ENCODE measurements at regions not wholly inside any gene's neighbourhood (a gene's known extent, or its start where the extent isn't known, plus 50 kb on each side); places are given as distances from the start of the nearest gene placed in this dataset.

DNA sequence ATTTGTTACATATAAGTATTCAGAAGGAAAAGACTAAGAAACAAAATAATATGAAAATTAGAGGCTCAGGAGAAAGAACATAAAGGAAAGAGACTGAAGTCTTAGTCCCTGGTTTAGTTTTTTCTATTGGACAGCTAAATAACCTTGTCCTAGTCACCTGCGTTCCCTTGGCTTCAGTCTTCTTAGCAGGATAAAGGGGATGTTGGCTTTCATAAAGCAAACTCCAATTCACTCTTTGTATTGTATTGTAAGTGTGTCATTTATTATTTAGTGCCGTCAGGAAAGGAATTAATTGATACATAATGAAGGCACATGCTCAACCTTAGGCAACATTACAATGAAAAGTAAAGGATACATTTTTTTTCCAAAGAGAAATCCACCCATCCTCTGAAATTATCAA, 190.3 kb upstream of the PPFIA2 start:
- Mint-ChIP-seq H3K36me3 (no peaks in the 10 kb centered on the region), H3K27ac (no peak overlapping the region), H3K4me3 (no peak overlapping the region), H3K27me3 (ENCODE audit: low read depth) (no peaks in the 10 kb centered on the region), H3K9me3 (no peaks in the 10 kb centered on the region), H3K4me1 (0 out of 2 replicates have a peak, but pooled peaks cover 3% of the 10 kb centered on the region)
- CTCF ChIA-PET, result no interaction called here
- ATAC-seq (no peak), DNase-seq (ENCODE audit: low spot score) (no peak)
- no peak for TF ChIP-seq CBFB (CRISPR knock-in tag; IDR thresholded peaks at IDR 0.05; ENCODE audit: low read depth)
- TF ChIP-seq RORB (CRISPR knock-in tag; IDR thresholded peaks at IDR 0.05), result no peak
- TF ChIP-seq ZBTB21 (CRISPR knock-in tag; IDR thresholded peaks at IDR 0.05; ENCODE audit: borderline replicate concordance), result no peak
- TF ChIP-seq, protein P1, sequence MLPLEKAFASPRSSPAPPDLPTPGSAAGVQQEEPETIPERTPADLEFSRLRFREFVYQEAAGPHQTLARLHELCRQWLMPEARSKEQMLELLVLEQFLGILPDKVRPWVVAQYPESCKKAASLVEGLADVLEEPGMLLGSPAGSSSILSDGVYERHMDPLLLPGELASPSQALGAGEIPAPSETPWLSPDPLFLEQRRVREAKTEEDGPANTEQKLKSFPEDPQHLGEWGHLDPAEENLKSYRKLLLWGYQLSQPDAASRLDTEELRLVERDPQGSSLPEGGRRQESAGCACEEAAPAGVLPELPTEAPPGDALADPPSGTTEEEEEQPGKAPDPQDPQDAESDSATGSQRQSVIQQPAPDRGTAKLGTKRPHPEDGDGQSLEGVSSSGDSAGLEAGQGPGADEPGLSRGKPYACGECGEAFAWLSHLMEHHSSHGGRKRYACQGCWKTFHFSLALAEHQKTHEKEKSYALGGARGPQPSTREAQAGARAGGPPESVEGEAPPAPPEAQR (CRISPR knock-in tag; IDR thresholded peaks at IDR 0.05), result no peak
- POLR2A ChIA-PET, result interaction anchor here (1.0 kb wide), 1 partner anchor 25 kb away, joined by 3 read pairs; no protein-coding TSS in a partner anchor

DNA sequence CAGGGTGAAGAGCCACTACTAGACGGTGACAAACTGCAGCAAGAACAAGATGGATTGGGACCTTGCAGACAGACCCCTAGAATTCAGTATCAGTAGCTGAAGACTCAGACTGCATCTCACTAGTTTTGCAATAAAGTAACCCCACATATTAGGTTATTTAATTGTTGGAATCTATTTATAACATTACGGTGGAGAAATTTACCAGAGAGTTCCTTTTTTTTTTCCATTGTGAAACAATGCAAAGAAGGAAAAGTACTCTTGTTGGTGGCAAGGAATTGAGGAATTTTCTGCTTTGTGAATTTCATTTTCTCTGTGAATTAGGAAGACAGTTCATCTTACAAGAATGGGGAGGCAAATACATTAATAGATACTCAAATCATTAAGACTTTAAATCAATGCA, 185.7 kb upstream of the PPFIA2 start:
- POLR2A ChIA-PET, result no interaction called here
- H3K9me3 Mint-ChIP-seq, result no peaks in the 10 kb centered on the region
- no peak for ATAC-seq
- CTCF ChIA-PET, result no interaction called here
- H3K27me3 Mint-ChIP-seq (ENCODE audit: low read depth), result no peaks in the 10 kb centered on the region
- H3K27ac Mint-ChIP-seq, result no peak overlapping the region
- no peak for TF ChIP-seq TEAD4 (CRISPR knock-in tag; IDR thresholded peaks at IDR 0.05)
- TF ChIP-seq, protein P2, sequence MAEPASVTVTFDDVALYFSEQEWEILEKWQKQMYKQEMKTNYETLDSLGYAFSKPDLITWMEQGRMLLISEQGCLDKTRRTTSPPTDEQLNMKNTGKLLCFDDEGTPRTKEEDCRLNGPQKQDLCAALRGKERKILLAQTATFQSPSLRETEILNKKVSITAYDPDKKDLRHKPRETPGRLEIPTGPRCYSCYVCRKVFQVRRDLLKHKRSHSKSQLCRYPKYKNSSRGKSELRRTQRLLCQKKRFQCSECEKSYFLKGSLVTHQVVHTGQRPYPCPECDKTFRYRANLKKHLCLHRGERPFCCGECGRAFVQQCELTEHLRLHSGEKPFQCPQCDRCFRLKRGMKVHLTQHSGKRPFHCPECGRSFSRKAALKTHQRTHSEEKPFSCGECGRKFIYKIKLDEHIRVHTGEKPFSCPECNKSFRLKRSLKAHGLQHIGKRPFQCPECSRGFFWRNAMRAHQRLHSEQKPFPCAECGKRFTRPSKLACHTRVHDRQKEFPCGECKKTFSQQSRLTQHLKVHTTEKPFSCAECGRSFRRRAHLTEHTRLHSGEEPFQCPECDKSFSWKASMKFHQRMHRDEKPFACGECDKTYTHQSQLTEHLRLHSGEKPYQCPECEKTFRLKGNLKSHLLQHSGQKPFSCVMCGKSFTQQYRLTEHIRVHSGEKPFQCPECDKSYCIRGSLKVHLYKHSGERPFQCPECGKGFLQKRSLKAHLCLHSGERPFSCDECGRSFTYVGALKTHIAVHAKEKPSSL (CRISPR knock-in tag; conservative IDR thresholded peaks at IDR 0.05), result no peak
- no peak for DNase-seq (ENCODE audit: low spot score)
- H3K36me3 Mint-ChIP-seq, result no peaks in the 10 kb centered on the region
- H3K4me1 Mint-ChIP-seq, result no peaks in the 10 kb centered on the region
- H3K4me3 Mint-ChIP-seq, result no peak overlapping the region

DNA sequence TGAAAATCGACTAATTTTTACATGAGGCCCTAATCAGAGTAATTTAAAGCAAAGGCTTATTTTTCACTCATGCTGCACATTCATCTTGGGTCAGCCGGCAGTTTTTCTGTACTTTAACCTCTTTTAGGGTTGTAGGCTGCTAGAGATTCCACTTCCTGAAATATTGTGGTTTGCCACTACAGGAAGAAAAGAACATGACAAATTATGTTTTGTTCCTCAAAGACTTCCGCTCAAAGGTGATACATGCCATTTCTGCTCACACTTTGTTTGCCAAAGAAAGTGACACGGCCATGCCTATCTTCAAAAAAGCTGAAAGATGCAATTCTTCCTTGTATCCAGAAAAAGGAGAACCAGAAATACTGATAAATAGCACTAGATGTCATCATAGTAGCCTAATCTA, 183.4 kb upstream of the PPFIA2 start:
- H3K4me1 Mint-ChIP-seq, result no peaks in the 10 kb centered on the region
- POLR2A ChIA-PET, result no interaction called here

More for the DNA sequence above, 183.4 kb upstream of the PPFIA2 start:
- H3K4me3 Mint-ChIP-seq, result no peak overlapping the region
- DNase-seq (ENCODE audit: low spot score), result no peak
- H3K27me3 Mint-ChIP-seq (ENCODE audit: low read depth), result no peaks in the 10 kb centered on the region
- ATAC-seq, result no peak
- H3K9me3 Mint-ChIP-seq, result peaks cover 5% of the 10 kb centered on the region; the same call in 1 of the 2 replicates
- no peak overlapping the region for H3K27ac Mint-ChIP-seq
- no peaks in the 10 kb centered on the region for H3K36me3 Mint-ChIP-seq
- TF ChIP-seq, protein P3, sequence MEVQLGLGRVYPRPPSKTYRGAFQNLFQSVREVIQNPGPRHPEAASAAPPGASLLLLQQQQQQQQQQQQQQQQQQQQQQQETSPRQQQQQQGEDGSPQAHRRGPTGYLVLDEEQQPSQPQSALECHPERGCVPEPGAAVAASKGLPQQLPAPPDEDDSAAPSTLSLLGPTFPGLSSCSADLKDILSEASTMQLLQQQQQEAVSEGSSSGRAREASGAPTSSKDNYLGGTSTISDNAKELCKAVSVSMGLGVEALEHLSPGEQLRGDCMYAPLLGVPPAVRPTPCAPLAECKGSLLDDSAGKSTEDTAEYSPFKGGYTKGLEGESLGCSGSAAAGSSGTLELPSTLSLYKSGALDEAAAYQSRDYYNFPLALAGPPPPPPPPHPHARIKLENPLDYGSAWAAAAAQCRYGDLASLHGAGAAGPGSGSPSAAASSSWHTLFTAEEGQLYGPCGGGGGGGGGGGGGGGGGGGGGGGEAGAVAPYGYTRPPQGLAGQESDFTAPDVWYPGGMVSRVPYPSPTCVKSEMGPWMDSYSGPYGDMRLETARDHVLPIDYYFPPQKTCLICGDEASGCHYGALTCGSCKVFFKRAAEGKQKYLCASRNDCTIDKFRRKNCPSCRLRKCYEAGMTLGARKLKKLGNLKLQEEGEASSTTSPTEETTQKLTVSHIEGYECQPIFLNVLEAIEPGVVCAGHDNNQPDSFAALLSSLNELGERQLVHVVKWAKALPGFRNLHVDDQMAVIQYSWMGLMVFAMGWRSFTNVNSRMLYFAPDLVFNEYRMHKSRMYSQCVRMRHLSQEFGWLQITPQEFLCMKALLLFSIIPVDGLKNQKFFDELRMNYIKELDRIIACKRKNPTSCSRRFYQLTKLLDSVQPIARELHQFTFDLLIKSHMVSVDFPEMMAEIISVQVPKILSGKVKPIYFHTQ (CRISPR knock-in tag; IDR thresholded peaks at IDR 0.05), result no peak
- TF ChIP-seq, protein P4, sequence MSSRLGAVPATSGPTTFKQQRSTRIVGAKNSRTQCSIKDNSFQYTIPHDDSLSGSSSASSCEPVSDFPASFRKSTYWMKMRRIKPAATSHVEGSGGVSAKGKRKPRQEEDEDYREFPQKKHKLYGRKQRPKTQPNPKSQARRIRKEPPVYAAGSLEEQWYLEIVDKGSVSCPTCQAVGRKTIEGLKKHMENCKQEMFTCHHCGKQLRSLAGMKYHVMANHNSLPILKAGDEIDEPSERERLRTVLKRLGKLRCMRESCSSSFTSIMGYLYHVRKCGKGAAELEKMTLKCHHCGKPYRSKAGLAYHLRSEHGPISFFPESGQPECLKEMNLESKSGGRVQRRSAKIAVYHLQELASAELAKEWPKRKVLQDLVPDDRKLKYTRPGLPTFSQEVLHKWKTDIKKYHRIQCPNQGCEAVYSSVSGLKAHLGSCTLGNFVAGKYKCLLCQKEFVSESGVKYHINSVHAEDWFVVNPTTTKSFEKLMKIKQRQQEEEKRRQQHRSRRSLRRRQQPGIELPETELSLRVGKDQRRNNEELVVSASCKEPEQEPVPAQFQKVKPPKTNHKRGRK (CRISPR knock-in tag; IDR thresholded peaks at IDR 0.05; ENCODE audit: borderline replicate concordance), result no peak
- TF ChIP-seq JAZF1 (CRISPR knock-in tag; IDR thresholded peaks at IDR 0.05), result no peak
- TF ChIP-seq, protein P5, sequence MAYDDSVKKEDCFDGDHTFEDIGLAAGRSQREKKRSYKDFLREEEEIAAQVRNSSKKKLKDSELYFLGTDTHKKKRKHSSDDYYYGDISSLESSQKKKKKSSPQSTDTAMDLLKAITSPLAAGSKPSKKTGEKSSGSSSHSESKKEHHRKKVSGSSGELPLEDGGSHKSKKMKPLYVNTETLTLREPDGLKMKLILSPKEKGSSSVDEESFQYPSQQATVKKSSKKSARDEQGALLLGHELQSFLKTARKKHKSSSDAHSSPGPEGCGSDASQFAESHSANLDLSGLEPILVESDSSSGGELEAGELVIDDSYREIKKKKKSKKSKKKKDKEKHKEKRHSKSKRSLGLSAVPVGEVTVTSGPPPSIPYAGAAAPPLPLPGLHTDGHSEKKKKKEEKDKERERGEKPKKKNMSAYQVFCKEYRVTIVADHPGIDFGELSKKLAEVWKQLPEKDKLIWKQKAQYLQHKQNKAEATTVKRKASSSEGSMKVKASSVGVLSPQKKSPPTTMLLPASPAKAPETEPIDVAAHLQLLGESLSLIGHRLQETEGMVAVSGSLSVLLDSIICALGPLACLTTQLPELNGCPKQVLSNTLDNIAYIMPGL (CRISPR knock-in tag; IDR thresholded peaks at IDR 0.05), result no peak
- no peak for TF ChIP-seq ATF1 (CRISPR knock-in tag; IDR thresholded peaks at IDR 0.05)
- no peak for TF ChIP-seq NFYB (CRISPR knock-in tag; conservative IDR thresholded peaks at IDR 0.05; ENCODE audit: low read depth)
- CTCF ChIA-PET, result no interaction called here
